Fibroblast of villous mesenchyme (primary cell): ENCODE measurements at regions not wholly inside any gene's neighbourhood (a gene's known extent, or its start where the extent isn't known, plus 50 kb on each side); places are given as distances from the start of the nearest gene placed in this dataset.

Experiments
- DNase-seq: peaks from one replicate; pipeline ENCODE4 v3.0.0-alpha.2; 2010; ENCODE audit warnings: low read depth
- H3K4me3 ChIP-seq: 2 replicates; pipeline ENCODE4 v1.5.1; 2011; ENCODE audit warnings: low read depth, mild to moderate bottlenecking, low read length
- TF ChIP-seq, protein P1 (sequence below): IDR thresholded peaks from 2 replicates; pipeline ENCODE4 v1.5.1; 2012; ENCODE audit warnings: low read depth, mild to moderate bottlenecking, low read length; ENCODE audit not compliant: insufficient read depth

DNA sequence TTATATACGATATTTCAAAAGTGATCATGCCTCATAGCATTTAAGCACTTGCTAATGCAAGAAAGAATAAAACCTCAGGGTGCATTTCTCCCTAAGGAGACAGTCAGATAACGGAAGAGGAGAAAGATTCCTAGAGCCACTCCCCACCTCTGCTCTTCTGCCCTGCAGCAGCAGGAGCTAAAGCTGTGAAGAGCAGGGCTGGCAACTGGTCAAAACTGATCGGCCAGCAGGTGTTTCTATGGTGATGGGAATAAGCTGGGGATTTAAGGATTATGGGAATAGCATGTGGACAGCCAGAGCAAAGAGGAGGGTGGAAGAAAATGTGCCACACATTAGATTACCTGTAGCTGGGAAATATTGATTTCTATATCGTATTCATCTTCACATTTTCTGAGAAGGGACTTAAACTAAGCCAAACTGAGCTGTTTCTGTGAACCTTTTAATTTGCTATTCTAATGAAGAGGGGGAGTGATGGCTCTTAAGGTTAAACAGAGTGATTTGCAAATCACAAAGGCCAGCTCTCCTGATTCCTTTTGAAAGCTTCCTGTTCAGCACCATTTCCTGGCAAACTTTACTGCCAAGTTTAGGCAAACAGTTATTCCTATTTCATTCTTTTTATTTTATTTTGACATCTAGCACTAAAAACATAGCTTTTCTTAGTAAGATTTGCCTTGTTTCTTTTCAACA lies 268.9 kb upstream of the PFKP start:
- DNase-seq: no peak
- TF ChIP-seq, protein P1, sequence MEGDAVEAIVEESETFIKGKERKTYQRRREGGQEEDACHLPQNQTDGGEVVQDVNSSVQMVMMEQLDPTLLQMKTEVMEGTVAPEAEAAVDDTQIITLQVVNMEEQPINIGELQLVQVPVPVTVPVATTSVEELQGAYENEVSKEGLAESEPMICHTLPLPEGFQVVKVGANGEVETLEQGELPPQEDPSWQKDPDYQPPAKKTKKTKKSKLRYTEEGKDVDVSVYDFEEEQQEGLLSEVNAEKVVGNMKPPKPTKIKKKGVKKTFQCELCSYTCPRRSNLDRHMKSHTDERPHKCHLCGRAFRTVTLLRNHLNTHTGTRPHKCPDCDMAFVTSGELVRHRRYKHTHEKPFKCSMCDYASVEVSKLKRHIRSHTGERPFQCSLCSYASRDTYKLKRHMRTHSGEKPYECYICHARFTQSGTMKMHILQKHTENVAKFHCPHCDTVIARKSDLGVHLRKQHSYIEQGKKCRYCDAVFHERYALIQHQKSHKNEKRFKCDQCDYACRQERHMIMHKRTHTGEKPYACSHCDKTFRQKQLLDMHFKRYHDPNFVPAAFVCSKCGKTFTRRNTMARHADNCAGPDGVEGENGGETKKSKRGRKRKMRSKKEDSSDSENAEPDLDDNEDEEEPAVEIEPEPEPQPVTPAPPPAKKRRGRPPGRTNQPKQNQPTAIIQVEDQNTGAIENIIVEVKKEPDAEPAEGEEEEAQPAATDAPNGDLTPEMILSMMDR: no peak
- H3K4me3 ChIP-seq: no peak overlapping the region

DNA sequence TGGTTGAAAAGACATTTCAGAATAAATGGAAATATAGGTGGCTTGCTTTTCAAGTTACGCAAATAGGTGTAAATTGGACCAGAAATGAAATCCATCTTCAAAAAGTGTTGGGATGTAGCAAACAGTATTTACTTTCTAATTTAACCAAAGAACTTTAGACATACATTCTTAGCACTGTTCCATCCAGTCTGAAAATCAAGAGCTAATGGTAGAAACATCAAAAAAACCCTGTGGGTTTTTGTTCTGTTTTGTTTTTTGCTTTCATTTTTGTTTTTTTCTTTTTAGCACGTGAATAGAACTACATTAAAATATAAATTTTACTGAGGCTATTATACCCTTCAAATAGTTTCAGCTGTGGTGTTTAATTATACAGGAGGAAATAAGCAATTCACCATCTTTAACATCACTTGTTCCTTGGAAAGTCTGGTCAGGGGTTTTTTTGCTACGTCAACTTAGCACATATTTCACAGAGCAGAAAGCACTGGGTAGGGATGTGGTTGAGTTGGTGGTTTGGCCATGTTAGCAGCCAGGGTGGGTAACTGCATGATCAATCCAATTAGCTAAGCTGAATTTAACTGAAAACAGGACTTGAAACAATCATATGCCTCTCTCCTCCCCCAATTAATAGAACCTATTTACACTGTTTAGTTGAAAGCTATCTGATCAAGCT lies 275.4 kb upstream of the PFKP start:
- DNase-seq: no peak
- TF ChIP-seq, protein P1: no peak
- no peak overlapping the region for H3K4me3 ChIP-seq

DNA sequence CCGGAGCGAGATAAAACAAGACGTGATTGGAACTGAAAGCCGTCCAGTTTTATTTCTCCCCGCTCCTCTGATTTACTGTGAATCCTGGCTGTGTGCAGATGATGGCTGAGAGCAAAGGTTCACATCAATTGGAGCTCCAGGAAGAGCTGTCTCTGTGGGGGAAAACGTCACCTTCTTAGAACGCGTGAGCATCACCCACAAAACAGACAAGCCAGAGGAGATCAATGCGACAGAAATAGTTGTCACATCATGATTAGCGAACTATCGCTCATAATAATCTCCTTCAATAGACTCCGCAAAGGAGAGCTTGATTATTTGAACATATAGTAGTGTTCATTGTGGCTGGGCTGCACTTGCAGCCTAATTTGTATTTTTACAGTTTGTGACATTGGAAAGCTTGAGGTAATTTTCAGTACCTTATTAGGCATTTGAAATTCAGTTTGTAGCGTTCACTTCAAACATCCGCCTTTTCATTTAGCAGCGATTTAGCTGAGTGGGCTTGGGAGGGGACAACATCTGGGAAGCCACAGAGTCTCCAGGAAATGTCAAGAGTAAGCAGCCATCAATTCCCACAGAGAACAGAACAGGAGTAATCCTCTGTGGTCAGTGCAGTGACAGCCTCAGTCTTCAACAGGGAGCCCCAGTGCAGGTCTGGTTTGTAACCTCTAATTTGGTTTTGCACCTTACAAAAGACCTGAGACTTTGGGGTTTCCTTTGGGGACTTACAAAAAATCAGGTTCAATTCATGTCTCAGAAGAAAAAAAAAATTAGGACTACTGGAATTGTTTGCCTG lies 276.8 kb upstream of the PFKP start:
- DNase-seq: no peak
- TF ChIP-seq, protein P1: no peak
- H3K4me3 ChIP-seq: no peak overlapping the region

DNA sequence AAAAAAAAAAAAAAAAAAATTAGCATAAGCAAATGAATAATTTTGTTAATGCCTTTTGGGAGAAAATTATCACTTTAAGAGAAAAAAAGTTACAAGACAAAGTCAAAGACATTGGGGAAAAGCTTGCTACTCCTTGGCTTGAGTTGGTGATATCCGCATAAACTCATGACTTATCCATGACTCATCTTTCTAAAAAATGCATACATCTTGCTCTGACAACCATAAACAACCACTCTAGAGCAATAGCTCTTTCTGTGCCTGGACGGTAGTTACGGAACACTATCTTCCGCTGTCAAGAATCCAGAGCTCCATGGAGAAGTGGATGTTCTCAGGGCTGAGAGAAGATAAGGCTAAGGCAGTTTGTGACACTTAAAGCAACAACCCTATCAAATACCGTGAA lies 281.1 kb upstream of the PFKP start:
- no peak for DNase-seq
- H3K4me3 ChIP-seq: no peak overlapping the region

DNA sequence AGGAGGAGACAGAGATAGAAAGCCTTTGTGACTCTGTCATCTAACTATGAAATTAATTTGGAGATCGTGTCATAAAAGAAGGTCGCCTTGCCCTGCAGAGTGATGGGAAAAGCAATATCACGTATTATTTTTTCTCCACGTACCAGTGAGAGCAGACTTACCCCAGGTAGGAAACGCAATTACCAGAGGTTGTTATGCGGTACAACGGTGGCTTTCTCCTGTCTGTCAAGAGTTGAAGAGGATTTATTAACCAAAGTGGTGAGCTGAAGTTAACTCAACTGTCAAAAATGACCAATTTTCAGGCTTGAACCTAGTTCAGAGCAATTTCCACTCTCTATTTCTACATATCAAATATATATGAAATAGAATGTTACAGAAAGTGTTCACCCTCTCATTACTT lies 282.6 kb upstream of the PFKP start:
- TF ChIP-seq, protein P1: no peak
- no peak for DNase-seq
- no peak overlapping the region for H3K4me3 ChIP-seq

More for the DNA sequence above, 281.1 kb upstream of the PFKP start:
- TF ChIP-seq, protein P1: no peak

DNA sequence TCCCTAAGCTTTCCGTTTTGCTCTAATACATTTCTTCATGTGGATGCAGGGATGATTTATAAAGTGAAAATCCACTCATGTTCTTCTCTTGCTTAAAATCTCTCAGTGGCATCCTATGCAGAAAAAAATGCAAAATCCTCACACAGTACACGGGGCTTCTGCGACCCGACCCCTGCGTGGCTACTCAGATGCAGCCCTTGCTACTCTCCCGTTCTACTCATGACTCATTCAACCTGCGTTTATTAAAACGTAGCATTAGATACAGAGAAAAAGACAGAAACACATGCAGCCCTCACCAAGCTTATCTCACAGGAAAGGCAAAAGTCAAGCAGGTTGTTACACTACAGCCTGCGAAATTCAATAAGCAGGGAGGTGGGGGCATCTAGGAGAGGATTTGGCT lies 284.4 kb upstream of the PFKP start:
- TF ChIP-seq, protein P1: no peak
- no peak overlapping the region for H3K4me3 ChIP-seq
- no peak for DNase-seq
